ENCODE measurements at regions not wholly inside any gene's neighbourhood (a gene's known extent, or its start where the extent isn't known, plus 50 kb on each side); places are given as distances from the start of the nearest gene placed in this dataset.

DNA sequence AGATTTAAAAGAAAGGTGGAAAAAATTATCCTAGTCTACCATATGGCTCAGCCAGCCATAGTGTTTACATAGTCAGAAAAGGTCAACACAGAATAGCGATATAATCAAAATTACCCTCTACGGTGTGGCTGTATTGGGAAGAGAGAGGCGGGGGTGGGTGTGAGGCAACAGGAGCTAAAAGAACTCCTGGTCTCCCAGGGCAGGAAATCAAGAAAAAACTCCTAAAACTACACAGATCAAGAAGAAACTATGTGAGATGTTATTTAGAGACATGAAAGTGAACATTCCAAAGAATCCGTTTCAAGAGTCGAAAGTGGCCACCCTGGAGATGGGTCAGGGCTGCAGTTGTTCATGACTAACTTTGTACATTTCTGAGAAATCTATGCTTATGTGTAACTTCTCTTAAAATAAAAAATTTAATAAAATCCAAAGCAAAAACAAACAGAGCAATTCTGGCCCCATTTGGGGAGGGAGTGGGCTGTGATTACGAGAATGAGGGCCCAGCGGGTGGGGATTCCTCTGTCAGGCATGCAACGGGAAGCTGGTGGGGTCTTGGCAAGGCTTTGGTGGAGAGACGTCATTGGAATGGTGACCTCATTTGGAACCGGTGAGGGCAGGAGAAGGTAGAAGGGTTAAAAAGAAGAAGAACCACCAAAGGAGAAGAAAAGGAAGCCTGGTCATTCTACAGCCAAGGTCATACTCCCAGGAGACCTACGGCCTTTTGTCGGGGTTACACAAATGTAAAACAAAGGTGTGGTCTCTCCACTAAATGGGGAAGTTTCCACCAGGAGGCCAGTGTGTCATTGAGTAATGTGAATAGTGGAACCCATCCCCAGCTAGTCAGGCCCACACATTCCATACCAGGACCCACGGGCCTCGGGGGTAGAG is 71.2 kb upstream of the DUSP5 start:
- ATAC-seq (peak; percentile 6), DNase-seq (ENCODE audit: low spot score in 2 of 2) (no peak)
- Mint-ChIP-seq H3K4me1 (peaks cover 75% of the 10 kb centered on the region), H3K9me3 (no peaks in the 10 kb centered on the region), H3K27ac (peak overlapping the region; percentile 99), H3K36me3 (peaks cover 27% of the 10 kb centered on the region), H3K4me3 (peak overlapping the region; percentile 61)

DNA sequence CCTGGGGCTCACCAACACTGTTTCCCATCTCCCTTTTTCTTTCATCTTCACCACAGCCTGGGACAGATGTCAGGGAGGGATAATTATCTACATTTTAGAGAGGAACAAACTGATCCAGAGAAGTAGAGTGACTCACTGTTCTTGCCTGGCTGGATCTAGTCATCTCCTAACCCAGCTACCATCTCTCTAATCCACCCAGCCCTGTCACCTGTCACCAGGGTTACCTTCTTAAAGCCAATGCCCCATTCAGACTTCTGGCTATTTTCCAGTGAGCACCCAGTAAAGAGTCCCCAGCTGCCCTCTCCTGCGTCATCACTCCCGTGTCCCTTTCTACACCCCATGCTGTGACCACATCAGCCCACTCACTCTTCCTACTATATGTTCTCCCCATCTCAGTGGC is 68.4 kb upstream of the DUSP5 start:
- Mint-ChIP-seq H3K4me1 (peaks cover 58% of the 10 kb centered on the region), H3K9me3 (no peaks in the 10 kb centered on the region), H3K27ac (peak overlapping the region; percentile 74), H3K4me3 (no peak overlapping the region), H3K36me3 (peaks cover 27% of the 10 kb centered on the region)
- no peak for DNase-seq (ENCODE audit: low spot score in 2 of 2)
- ATAC-seq: peak; percentile 36

DNA sequence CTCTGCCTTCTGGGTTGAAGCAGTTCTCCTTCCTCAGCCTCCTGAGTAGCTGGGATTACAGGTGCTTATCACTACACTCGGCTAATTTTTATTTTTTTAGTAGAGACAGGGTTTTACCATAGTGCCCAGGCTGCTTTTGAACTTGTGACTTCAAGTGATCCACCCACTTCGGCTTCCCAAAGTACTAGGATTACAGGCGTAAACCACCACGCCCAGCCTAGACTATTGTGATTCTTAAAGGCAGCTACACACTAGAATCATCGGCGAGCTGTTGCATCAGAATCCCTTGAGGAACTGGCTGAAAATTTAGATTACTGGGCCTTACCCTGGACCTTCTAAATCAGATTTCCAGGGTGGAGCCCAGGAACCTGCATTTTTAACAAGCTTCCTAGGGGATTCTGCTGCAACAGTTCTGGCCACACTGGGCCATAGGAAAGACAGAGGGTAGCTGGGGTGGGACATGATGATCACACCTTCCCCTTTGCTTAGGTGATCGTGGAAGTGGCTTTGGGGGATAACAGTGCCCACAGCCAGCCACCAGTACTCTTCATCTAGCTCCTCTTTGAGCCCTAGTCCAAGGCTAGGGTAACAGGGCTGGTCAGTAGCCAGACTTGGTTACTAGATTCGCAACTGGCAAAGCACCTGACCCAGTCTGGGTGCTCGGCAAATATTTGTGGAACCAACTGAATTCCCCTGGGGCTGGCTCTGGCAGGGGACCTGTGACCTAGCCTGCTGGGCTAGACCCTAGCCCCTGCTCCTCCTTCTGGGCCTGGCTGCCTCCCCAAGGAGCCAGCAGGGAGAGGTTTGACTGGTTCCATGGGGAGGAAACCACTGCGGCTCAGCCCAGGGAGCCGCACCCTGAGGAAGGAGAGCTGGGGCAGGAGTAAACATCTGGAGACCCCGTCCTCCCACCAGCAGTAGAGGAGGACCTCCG is 67.1 kb upstream of the DUSP5 start:
- DNase-seq (ENCODE audit: low spot score in 2 of 2): no peak
- Mint-ChIP-seq H3K4me1 (peaks cover 53% of the 10 kb centered on the region), H3K4me3 (no peak overlapping the region), H3K9me3 (no peaks in the 10 kb centered on the region), H3K27ac (no peak overlapping the region), H3K36me3 (peaks cover 26% of the 10 kb centered on the region)
- no peak for ATAC-seq

GRCh38 chr10:110431659-110432058 is 66.0 kb upstream of the DUSP5 start:
- ATAC-seq (no peak), DNase-seq (ENCODE audit: low spot score in 2 of 2) (no peak)
- Mint-ChIP-seq H3K4me1 (peaks cover 42% of the 10 kb centered on the region), H3K4me3 (peak overlapping the region; percentile 7), H3K27ac (peak overlapping the region; percentile 65), H3K9me3 (no peaks in the 10 kb centered on the region), H3K36me3 (peaks cover 15% of the 10 kb centered on the region)

GRCh38 chr10:110432084-110432483 is 65.6 kb upstream of the DUSP5 start:
- H3K9me3 Mint-ChIP-seq: no peaks in the 10 kb centered on the region
- H3K4me1 Mint-ChIP-seq: peaks cover 38% of the 10 kb centered on the region
- peaks cover 12% of the 10 kb centered on the region for H3K36me3 Mint-ChIP-seq
- peak overlapping the region; percentile 7 for H3K4me3 Mint-ChIP-seq
- DNase-seq (ENCODE audit: low spot score in 2 of 2) (no peak), ATAC-seq (peak; percentile 73)
- peak overlapping the region; percentile 65 for H3K27ac Mint-ChIP-seq

DNA sequence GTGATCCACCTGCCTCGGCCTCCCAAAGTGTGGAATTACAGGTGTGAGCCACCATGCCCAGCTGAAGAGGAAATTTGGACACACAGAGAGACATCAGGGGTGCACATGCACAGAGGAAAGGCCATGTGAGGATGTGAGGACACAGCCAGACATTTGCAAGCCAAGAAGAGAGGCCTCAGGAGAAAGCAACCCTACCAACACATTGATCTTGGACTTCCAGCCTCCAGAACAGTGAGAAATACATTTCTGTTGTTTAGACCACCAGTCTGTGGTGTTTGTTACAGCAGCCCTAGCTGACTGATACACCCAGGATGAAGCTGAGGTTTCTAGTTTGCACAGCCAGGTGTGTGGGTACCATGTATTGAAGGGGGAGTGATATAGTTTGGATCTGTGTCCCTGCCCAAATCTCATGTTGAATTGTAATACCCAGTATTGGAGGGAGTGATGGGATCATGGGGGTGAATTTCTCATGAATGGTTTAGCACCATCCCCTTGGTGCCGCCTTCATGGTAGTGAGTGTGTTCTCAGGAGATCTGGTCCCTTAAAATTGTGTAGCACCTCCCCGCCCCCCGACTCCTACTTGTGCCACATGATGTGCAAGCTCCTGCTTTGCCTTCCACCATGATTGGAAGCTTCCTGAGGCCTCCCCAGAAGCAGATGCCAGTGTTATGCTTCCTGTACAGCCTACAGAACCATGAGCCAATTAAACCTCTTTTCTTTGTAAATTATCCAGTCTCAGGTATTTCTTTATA is 64.7 kb upstream of the DUSP5 start:
- H3K36me3 Mint-ChIP-seq: peaks cover 6% of the 10 kb centered on the region
- peaks cover 29% of the 10 kb centered on the region for H3K4me1 Mint-ChIP-seq
- H3K9me3 Mint-ChIP-seq: no peaks in the 10 kb centered on the region
- no peak for ATAC-seq
- H3K4me3 Mint-ChIP-seq: no peak overlapping the region
- H3K27ac Mint-ChIP-seq: no peak overlapping the region
- DNase-seq (ENCODE audit: low spot score in 2 of 2): no peak

- Mint-ChIP-seq H3K36me3 (peaks cover 6% of the 10 kb centered on the region), H3K4me1 (peaks cover 28% of the 10 kb centered on the region), H3K4me3 (no peak overlapping the region), H3K27ac (no peak overlapping the region), H3K9me3 (no peaks in the 10 kb centered on the region)
- no peak for DNase-seq (ENCODE audit: low spot score in 2 of 2)
- ATAC-seq: no peak
Observed at GRCh38 chr10:110433740-110434139, 64.0 kb upstream of the DUSP5 start.

- Mint-ChIP-seq H3K9me3 (no peaks in the 10 kb centered on the region), H3K4me1 (peaks cover 20% of the 10 kb centered on the region), H3K27ac (no peak overlapping the region), H3K4me3 (no peak overlapping the region), H3K36me3 (peaks cover 2% of the 10 kb centered on the region)
- DNase-seq (ENCODE audit: low spot score in 2 of 2) (no peak), ATAC-seq (no peak)
Observed at GRCh38 chr10:110434489-110435096, 63.1 kb upstream of the DUSP5 start.

DNA sequence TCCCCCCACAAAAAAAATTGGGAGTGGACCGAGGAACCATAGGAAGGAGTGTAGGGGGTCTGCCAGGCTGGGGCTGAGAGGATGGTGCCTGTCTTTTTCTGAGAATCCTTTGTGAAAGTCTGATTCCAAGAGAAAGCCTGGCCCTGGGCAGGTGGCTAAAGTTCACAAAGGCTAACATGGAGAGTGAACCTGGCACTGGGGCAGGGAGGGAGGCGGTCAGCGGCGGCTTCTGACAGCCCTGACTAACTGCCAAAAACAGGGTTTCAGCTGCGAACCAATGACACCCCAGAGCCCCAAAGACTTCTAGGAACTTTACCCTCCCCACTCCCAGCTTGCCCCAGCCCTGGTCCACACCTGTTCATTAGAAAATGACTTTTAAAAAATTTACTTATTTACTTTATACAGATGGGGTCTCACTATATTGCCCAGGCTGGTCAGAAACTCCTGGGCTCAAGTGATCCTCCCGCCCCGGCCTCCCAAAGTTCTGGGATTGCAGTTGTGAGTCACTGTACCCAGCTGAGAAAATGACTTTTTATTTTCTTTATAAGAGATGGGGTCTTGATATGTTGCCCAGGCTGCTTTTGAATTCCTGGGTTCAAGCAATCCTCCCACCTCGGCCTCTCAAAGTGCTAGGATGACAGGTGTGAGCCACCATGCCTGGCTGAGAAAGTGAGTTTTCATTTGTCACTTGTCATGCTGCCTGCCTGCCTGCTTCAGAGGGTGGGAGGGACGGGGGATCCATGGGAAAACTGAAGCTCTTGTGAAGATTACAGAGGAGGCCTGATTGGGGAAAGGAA is 61.0 kb upstream of the DUSP5 start:
- peaks cover 18% of the 10 kb centered on the region for H3K4me1 Mint-ChIP-seq
- H3K4me3 Mint-ChIP-seq: no peak overlapping the region
- DNase-seq (ENCODE audit: low spot score in 2 of 2): no peak
- H3K36me3 Mint-ChIP-seq: no peaks in the 10 kb centered on the region
- no peaks in the 10 kb centered on the region for H3K9me3 Mint-ChIP-seq
- no peak overlapping the region for H3K27ac Mint-ChIP-seq
- no peak for ATAC-seq

DNA sequence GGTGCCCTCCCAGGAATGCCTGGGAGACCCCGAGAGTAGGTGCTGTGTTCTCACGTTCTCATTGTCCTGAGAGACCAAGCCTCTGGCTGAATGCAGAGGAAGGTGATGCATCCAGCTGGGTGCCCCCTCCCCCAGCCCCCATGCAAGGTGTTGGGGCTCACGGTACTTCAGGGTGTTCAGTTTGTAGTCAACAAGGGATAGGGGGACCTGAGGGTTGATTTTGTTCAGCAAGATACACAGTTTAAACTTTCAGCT is 60.4 kb upstream of the DUSP5 start:
- ATAC-seq (no peak), DNase-seq (ENCODE audit: low spot score in 2 of 2) (no peak)
- no peak overlapping the region for H3K27ac Mint-ChIP-seq
- H3K4me3 Mint-ChIP-seq: no peak overlapping the region
- peaks cover 18% of the 10 kb centered on the region for H3K4me1 Mint-ChIP-seq
- no peaks in the 10 kb centered on the region for H3K9me3 Mint-ChIP-seq
- no peaks in the 10 kb centered on the region for H3K36me3 Mint-ChIP-seq

DNA sequence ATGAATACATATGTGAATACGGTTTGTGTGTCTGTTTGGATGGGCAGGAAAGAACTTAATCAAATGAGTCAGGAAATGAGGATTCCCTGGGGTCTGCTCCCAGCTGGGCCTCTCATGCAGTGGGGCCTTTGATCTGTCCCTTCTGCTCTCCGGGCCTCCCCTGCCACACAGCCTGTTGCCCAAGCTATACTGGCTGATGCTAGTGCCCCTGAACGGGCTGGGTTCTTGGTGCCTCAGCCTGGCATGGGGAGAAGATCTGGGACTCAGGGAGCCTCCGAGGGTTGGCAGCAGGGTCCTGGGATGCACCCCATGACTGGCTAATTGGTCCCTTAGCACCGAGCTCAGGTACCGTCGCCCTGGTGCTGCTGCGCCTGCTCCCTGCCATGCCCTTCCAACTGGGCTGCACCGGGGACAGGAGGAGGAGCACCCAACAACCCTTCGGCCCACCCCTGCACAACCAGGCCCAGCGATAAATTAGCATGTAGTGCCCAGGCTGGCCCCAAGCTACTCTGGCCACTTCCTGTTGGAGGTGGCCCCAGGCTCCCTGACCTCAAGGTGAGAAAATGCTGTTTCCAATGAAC is 59.9 kb upstream of the DUSP5 start:
- peaks cover 18% of the 10 kb centered on the region for H3K4me1 Mint-ChIP-seq
- DNase-seq (ENCODE audit: low spot score in 2 of 2) (no peak), ATAC-seq (no peak)
- H3K36me3 Mint-ChIP-seq: no peaks in the 10 kb centered on the region
- H3K4me3 Mint-ChIP-seq: no peak overlapping the region
- no peaks in the 10 kb centered on the region for H3K9me3 Mint-ChIP-seq
- no peak overlapping the region for H3K27ac Mint-ChIP-seq

DNA sequence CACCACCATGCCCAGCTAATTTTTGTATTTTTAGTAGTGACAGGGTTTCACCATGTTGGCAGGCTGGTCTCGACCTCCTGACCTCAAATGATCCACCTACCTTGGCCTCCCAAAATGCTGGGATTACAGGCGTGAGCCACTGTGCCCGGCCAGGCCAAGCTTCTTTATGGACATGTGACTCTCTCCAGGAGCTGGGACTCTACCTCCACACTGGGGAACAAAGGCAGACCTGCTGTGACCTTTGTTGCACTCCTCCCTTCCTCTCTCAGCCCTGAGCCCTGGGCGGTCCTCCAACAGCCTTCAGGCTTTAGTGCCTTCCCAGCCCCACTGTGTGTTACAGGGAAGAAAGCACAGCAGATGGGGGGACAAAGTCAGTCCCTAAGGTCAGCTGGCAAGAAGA is 55.0 kb upstream of the DUSP5 start:
- DNase-seq (ENCODE audit: low spot score in 2 of 2) (no peak), ATAC-seq (no peak)
- Mint-ChIP-seq H3K4me1 (peaks cover 30% of the 10 kb centered on the region), H3K36me3 (no peaks in the 10 kb centered on the region), H3K9me3 (no peaks in the 10 kb centered on the region), H3K27ac (peak overlapping the region; percentile 88), H3K4me3 (no peak overlapping the region)

- no peaks in the 10 kb centered on the region for H3K36me3 Mint-ChIP-seq
- H3K27ac Mint-ChIP-seq: peak overlapping the region; percentile 88
- H3K9me3 Mint-ChIP-seq: no peaks in the 10 kb centered on the region
- peaks cover 27% of the 10 kb centered on the region for H3K4me1 Mint-ChIP-seq
- ATAC-seq (no peak), DNase-seq (ENCODE audit: low spot score in 2 of 2) (no peak)
- no peak overlapping the region for H3K4me3 Mint-ChIP-seq
Observed at GRCh38 chr10:110443239-110444003, 54.3 kb upstream of the DUSP5 start.

- DNase-seq (ENCODE audit: low spot score in 2 of 2): no peak
- peaks cover 3% of the 10 kb centered on the region for H3K9me3 Mint-ChIP-seq
- H3K4me3 Mint-ChIP-seq: no peak overlapping the region
- no peaks in the 10 kb centered on the region for H3K36me3 Mint-ChIP-seq
- no peak for ATAC-seq
- peaks cover 29% of the 10 kb centered on the region for H3K4me1 Mint-ChIP-seq
- no peak overlapping the region for H3K27ac Mint-ChIP-seq
Observed at GRCh38 chr10:110444004-110444337, 53.7 kb upstream of the DUSP5 start.

All from stimulated activated effector memory CD8-positive, alpha-beta T cell treated with anti-CD3 and anti-CD28 coated beads, Interleukin-12 subunit alpha, Interleukin-12 subunit beta, amount 100 ng/mL, for 72 hours (primary cell).